ENCODE measurements at regions not wholly inside any gene's neighbourhood (a gene's known extent, or its start where the extent isn't known, plus 50 kb on each side); places are given as distances from the start of the nearest gene placed in this dataset.

- intact Hi-C loops (cut with micrococcal nuclease) = no loop called here
- no peak overlapping the region for H3K4me3 Mint-ChIP-seq
Observed at GRCh38 chr19:30089086-30089665, 147.1 kb downstream of the URI1 start.

DNA sequence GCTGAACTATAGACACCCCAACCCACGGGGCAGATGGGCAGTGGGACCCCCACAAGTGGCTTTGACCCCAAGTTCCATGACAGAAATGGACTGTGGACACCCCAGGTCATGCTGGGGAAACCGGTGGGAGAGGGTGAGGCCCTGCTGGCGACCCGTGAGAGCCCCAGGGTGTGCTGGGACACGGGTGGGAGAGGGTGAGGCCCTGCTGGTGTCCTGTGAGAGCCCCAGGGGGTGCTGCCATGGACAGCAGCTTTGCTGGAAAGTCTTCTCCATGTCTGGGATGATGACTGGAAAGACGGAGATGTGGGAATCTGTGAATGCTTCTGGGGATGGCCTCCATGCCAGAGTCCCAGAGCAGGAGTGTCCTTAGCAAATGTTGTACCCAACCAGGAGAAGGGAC is 148.4 kb downstream of the URI1 start:
- intact Hi-C loops (cut with micrococcal nuclease) = no loop called here
- H3K36me3 Mint-ChIP-seq (ENCODE audit: low read depth) = no peaks in the 10 kb centered on the region
- H3K9me3 Mint-ChIP-seq = no peaks in the 10 kb centered on the region
- no peak for DNase-seq
- H3K4me3 Mint-ChIP-seq = no peak overlapping the region
- H3K27ac Mint-ChIP-seq = no peak overlapping the region
- H3K27me3 Mint-ChIP-seq = no peaks in the 10 kb centered on the region
- H3K4me1 Mint-ChIP-seq = no peaks in the 10 kb centered on the region

More at GRCh38 chr19:30089086-30089665, 147.1 kb downstream of the URI1 start:
- H3K9me3 Mint-ChIP-seq = no peaks in the 10 kb centered on the region
- peaks cover 2% of the 10 kb centered on the region for H3K4me1 Mint-ChIP-seq
- no peak overlapping the region for H3K27ac Mint-ChIP-seq
- H3K36me3 Mint-ChIP-seq (ENCODE audit: low read depth) = no peaks in the 10 kb centered on the region
- DNase-seq = no peak
- no peaks in the 10 kb centered on the region for H3K27me3 Mint-ChIP-seq

GRCh38 chr19:30090963-30091362 is 148.9 kb downstream of the URI1 start:
- H3K27ac Mint-ChIP-seq = no peak overlapping the region
- H3K4me3 Mint-ChIP-seq = no peak overlapping the region
- no peaks in the 10 kb centered on the region for H3K27me3 Mint-ChIP-seq
- H3K36me3 Mint-ChIP-seq (ENCODE audit: low read depth) = no peaks in the 10 kb centered on the region
- no peak for DNase-seq
- H3K9me3 Mint-ChIP-seq = no peaks in the 10 kb centered on the region
- H3K4me1 Mint-ChIP-seq = no peaks in the 10 kb centered on the region
- intact Hi-C loops (cut with micrococcal nuclease) = no loop called here

DNA sequence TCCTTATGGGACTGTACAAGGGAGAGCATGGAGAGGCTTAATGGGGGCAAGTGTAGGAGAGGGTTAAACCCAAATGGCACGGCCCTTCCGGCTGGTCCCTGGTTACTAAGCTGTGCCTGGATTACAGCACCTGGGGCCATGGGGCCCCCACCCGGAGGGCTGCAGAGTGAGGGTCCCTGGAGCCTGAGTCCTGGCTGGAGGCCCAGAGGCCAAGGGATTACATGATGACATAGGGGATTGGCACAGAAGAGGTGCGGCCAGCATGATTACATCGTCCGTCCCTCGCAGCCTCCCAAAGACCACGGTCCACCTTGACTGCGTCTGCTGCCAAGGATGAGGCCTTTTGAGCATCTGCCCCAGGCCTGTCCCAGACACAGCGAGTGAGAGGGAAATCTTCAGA is 149.4 kb downstream of the URI1 start:
- intact Hi-C loops (cut with micrococcal nuclease) = no loop called here
- Mint-ChIP-seq H3K9me3 (no peaks in the 10 kb centered on the region), H3K27ac (no peak overlapping the region), H3K4me1 (no peaks in the 10 kb centered on the region), H3K36me3 (ENCODE audit: low read depth) (no peaks in the 10 kb centered on the region), H3K4me3 (no peak overlapping the region), H3K27me3 (no peaks in the 10 kb centered on the region)
- no peak for DNase-seq

DNA sequence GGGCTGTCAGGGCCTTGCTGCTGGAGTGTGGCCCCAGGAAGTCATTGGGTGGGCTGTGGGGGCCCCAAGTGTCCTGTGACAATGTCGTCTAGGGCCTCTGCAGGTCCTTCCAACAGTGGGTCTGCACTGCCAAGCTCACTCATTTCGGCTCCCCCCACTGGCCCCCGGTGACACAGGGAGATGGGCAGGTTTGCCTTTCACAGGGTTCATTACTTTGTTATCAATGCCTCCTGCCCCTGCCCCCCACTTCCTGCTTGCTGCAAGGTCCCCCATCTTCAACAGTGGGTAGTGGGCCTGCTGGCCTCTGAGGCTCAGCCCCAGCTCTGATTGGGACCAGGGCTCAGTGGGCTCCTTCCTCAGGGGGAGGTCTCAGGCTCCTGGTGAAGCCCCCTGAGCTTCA is 149.8 kb downstream of the URI1 start:
- H3K27ac Mint-ChIP-seq = no peak overlapping the region
- H3K9me3 Mint-ChIP-seq = no peaks in the 10 kb centered on the region
- no peaks in the 10 kb centered on the region for H3K27me3 Mint-ChIP-seq
- H3K36me3 Mint-ChIP-seq (ENCODE audit: low read depth) = no peaks in the 10 kb centered on the region
- intact Hi-C loops (cut with micrococcal nuclease) = no loop called here
- H3K4me1 Mint-ChIP-seq = no peaks in the 10 kb centered on the region
- DNase-seq = no peak
- no peak overlapping the region for H3K4me3 Mint-ChIP-seq

DNA sequence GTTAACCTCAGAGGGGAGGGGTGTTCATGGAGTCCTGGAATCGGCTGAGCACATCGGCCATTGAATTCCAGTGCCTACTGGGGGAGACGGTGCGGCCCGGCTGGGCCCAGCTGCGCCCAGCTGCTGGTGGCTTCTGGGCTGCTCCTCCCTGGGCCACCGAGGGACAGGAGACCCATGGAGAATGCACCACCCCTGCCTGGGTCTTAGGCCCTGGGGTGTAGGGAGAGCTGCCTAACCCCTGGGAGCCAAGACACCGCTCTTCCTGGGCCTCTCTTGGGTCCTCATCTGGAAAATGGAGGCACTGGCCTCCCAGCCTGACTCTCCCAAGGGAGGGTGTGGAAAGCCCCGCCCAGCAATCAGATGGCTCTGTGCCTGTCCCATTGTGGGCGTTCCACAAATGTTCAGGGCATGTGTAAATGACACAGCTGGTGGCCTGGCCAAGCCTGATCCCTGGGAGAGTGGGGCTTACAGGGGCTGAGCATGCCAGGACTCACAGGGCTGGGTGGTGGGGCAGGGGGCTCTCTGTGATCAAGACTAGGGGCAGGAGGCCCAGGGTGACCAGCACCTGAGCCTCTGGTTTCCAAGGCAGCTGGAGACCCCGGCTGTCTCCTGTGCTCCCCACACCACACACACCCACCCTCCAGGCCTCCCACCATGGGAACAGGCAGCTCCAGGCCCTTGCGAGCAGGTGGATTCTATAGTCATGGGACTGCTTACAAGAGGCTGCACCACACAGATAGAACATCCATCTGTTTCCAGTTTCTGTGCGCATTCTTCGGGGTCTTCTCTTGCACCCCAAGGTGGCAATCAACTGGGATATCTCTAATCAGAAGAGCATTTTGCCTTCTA is 150.9 kb downstream of the URI1 start:
- Mint-ChIP-seq H3K27me3 (no peaks in the 10 kb centered on the region), H3K9me3 (no peaks in the 10 kb centered on the region), H3K4me3 (no peak overlapping the region), H3K4me1 (no peaks in the 10 kb centered on the region), H3K36me3 (ENCODE audit: low read depth) (no peaks in the 10 kb centered on the region), H3K27ac (no peak overlapping the region)
- intact Hi-C loops (cut with micrococcal nuclease) = no loop called here
- no peak for DNase-seq

- intact Hi-C loops (cut with micrococcal nuclease) = no loop called here
- Mint-ChIP-seq H3K36me3 (ENCODE audit: low read depth) (no peaks in the 10 kb centered on the region), H3K27ac (no peak overlapping the region), H3K9me3 (no peaks in the 10 kb centered on the region), H3K27me3 (no peaks in the 10 kb centered on the region), H3K4me1 (no peaks in the 10 kb centered on the region), H3K4me3 (no peak overlapping the region)
- no peak for DNase-seq
Observed at GRCh38 chr19:30093966-30094755, 152.1 kb downstream of the URI1 start.

DNA sequence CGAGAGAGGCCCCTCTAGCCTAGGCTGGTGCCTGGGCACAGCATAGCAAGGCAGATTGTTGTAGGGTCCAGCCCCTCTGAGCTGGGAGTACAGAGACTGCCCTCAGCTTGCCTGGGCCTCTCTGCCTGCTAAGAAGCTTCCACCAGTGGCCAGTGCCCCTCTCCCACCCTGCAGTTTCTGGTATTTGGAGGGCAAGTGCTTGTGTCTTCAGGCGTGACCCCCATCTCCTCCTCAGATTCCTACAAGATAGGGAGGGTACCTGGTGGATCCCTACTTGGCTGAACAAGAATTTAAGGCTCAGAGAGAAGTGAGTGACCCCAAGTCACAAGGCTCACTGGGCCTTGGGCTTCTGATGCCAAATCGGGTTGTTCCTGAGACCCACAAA is 152.7 kb downstream of the URI1 start:
- H3K4me3 Mint-ChIP-seq = no peak overlapping the region
- no peak overlapping the region for H3K27ac Mint-ChIP-seq
- H3K27me3 Mint-ChIP-seq = no peaks in the 10 kb centered on the region
- no peaks in the 10 kb centered on the region for H3K4me1 Mint-ChIP-seq
- no peaks in the 10 kb centered on the region for H3K36me3 Mint-ChIP-seq (ENCODE audit: low read depth)
- no peaks in the 10 kb centered on the region for H3K9me3 Mint-ChIP-seq
- no peak for DNase-seq
- intact Hi-C loops (cut with micrococcal nuclease) = no loop called here

- H3K27me3 Mint-ChIP-seq = no peaks in the 10 kb centered on the region
- H3K9me3 Mint-ChIP-seq = no peaks in the 10 kb centered on the region
- no peak for DNase-seq
- no peak overlapping the region for H3K27ac Mint-ChIP-seq
- intact Hi-C loops (cut with micrococcal nuclease) = no loop called here
- no peak overlapping the region for H3K4me3 Mint-ChIP-seq
- no peaks in the 10 kb centered on the region for H3K4me1 Mint-ChIP-seq
- no peaks in the 10 kb centered on the region for H3K36me3 Mint-ChIP-seq (ENCODE audit: low read depth)
Observed at GRCh38 chr19:30095171-30095570, 153.1 kb downstream of the URI1 start.

GRCh38 chr19:30096596-30097370 is 154.7 kb downstream of the URI1 start:
- H3K4me3 Mint-ChIP-seq = no peak overlapping the region
- H3K27ac Mint-ChIP-seq = no peak overlapping the region
- no peaks in the 10 kb centered on the region for H3K9me3 Mint-ChIP-seq
- no peak for DNase-seq
- intact Hi-C loops (cut with micrococcal nuclease) = no loop called here
- H3K36me3 Mint-ChIP-seq (ENCODE audit: low read depth) = no peaks in the 10 kb centered on the region
- no peaks in the 10 kb centered on the region for H3K4me1 Mint-ChIP-seq
- H3K27me3 Mint-ChIP-seq = no peaks in the 10 kb centered on the region

- no peak overlapping the region for H3K4me3 Mint-ChIP-seq
- DNase-seq = no peak
Observed at GRCh38 chr19:30097746-30098280, 155.8 kb downstream of the URI1 start.

DNA sequence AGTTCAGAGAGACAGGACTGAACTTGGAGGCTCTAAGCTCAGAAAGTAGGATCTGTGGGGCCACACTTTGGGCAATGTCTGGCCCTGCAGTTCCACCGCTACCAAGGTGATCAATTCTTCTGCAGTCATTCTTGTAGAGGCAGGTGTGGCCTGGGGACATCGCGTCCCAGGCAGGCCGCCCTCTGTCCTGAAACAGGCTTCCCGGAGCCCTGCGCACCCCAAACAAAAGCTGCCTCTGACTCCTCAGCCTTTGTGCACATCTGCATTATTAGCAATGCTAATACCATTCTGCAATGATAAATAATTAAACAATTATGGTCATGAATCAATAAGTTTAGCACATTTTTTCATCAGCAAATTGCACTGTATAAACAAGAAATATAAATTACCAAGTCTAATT is 160.2 kb downstream of the URI1 start:
- Mint-ChIP-seq H3K36me3 (ENCODE audit: low read depth) (no peaks in the 10 kb centered on the region), H3K27me3 (no peaks in the 10 kb centered on the region), H3K9me3 (no peaks in the 10 kb centered on the region), H3K27ac (no peak overlapping the region), H3K4me1 (no peaks in the 10 kb centered on the region), H3K4me3 (no peak overlapping the region)
- DNase-seq = no peak
- intact Hi-C loops (cut with micrococcal nuclease) = no loop called here

More at GRCh38 chr19:30097746-30098280, 155.8 kb downstream of the URI1 start:
- intact Hi-C loops (cut with micrococcal nuclease) = no loop called here
- Mint-ChIP-seq H3K27me3 (no peaks in the 10 kb centered on the region), H3K27ac (no peak overlapping the region), H3K4me1 (no peaks in the 10 kb centered on the region), H3K36me3 (ENCODE audit: low read depth) (no peaks in the 10 kb centered on the region), H3K9me3 (no peaks in the 10 kb centered on the region)

- H3K4me1 Mint-ChIP-seq = no peaks in the 10 kb centered on the region
- no peak overlapping the region for H3K4me3 Mint-ChIP-seq
- no peaks in the 10 kb centered on the region for H3K9me3 Mint-ChIP-seq
- intact Hi-C loops (cut with micrococcal nuclease) = no loop called here
- no peaks in the 10 kb centered on the region for H3K27me3 Mint-ChIP-seq
- no peaks in the 10 kb centered on the region for H3K36me3 Mint-ChIP-seq (ENCODE audit: low read depth)
- DNase-seq = no peak
- H3K27ac Mint-ChIP-seq = no peak overlapping the region
Observed at GRCh38 chr19:30102666-30103065, 160.6 kb downstream of the URI1 start.

All from activated CD4-positive, alpha-beta T cell treated with anti-CD3 and anti-CD28 coated beads, Interleukin-2, amount 10 ng/mL, durations not matched to agents 24 days and 14 days (primary cell).